HG03558 (cell line): ENCODE measurements at regions not wholly inside any gene's neighbourhood (a gene's known extent, or its start where the extent isn't known, plus 50 kb on each side); places are given as distances from the start of the nearest gene placed in this dataset.
"Not testable (repeated sequence)": the region's sequence is repeated elsewhere in the genome, so short reads cannot be mapped to it uniquely, and the experiment has no call there.

ENCODE experiments used
- ATAC-seq: cut with Tn5 transposase; IDR thresholded peaks from one replicate; pipeline ENCODE4 v1.9.1; 2021; ENCODE audit warnings: moderate number of reproducible peaks; ENCODE audit not compliant: unreplicated experiment; ENCODE audit errors: extremely low read depth

DNA sequence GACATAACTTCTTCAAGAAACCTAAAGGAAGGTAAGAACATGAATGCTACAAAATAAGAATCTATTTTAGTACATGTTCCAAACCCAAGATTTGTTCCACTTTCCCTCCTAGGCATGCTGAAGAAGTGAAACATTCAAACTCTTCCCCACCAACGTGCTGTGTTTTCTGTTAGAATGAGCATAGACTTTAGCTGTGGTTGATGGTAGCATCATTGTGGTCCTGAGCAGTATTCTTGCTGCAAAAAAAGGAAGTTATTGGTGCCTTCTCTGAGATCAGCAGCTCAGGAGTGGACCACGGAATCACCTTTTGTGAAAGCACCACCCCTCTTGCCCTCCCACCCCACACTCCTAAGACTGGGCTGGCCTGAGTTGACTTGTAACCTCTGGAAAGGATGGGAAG, 100.4 kb upstream of the POGK start:
- no peak for ATAC-seq

DNA sequence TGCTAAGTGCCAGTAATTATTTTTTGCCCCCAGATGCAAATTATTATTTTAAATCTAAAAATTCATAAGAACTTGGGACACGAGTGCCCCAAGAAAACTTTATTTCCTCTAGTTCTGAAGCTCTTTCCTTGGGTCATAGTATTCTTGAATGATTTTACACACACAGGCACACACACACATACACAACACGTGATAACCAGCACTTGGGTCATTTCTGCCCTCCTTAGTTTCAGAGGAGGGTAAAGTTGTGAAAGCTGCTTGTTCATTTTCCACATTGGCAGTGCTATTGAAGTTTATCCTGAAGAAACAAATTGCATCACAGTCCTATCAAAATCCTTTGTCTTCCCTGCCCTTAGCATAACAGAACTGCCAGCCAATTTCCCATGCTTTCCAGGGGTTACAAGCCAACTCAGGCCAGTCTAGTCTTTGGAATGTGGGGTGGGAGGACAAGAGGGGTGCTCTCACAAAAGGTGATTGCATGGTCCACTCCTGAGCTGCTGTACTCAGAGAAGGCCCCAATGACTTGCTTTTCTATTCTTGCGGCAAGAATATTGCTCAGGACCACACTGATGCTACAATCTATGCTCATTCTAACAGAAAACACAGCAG, 98.5 kb upstream of the POGK start:
- ATAC-seq = no peak

DNA sequence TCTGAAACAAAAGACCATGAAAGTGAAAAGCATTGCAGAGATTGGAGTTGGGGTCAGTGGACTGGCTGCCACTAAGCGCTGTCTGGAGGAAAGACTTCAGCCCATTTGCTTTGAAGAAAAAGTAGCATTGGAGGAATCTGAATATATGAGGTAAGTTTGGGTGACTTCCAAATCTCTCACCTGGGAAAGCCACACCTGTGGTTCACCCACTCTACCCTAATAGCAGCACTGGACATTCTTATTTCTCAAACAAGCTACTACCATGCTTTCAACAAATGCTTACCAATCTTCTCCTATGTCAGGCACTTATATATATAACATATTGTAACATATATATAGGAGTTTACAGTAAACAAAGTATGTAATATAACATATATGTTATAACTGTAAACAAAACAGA, 76.0 kb upstream of the POGK start:
- no peak for ATAC-seq

DNA sequence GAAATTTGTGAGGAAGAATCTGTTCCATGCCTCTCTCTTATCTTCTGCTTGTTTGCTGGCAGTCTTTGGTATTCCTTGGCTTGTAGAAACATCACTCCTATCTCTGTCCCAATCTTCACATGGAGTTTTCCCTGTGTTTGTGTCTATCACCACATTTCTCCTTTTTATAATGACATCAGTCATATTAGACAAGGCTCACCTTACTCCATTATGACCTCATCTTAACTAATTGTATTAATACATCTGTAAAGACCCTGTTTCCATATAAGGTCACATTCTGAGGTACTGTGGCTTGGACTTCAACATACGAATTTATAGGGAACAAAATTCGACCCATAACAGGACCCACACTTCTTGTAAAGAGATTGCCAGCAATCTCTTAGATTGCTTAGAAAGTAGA, 72.3 kb upstream of the POGK start:
- ATAC-seq = no peak

DNA sequence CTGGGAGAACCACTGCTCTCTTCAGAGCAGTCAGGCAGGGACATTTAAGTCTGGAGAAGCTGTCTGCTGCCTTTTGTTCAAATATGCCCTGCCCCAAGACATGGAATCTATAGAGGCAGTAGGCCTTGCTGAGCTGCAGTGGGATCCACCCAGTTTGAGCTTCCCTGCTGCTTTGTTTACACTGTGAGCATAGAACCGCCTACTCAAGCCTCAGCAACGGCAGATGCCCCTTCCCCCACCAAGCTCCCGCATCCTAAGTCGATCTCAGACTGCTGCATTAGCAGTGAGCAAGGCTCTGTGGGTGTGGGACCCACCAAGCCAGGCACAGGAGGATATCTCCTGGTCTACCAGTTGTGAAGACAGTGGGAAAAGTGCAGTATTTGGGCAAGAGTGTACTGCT, 54.6 kb upstream of the POGK start:
- not testable (repeated sequence) for ATAC-seq

DNA sequence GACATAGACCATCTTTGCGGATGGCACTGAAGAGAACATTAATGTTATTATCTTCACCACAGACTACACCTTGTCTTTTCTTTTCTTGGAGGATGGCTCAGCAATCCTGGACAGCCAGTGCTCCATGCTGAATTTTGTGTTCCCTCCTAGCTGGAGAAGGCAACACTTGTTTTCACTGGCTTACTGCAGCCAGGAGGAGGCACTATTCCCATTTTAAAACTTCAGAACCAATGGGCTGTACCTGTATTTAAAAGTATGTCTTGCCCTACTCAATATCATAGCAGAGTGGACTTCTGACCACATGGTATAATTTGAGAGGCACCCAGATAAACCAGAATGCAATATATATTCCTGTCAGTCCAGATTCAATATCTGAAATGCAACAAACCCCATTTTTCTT, 53.3 kb upstream of the POGK start:
- ATAC-seq = no peak

DNA sequence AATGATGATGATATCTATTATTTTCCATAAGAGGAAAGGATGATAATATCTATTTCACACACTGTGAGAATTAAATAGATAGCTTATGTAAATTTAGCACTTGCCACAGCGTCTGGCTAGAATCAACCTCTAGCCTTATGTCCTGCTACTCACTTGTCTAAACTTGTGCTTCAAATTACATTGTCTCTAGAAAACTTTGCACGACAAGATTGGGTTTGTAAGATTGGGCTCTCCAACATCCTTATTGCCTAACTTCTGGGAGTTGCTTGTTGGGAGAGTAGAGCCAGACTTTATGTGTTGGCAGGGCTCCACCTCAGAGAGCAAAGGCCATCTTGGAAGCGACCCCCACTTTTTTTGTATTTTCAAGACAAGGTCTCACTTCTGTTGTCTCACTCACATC, 50.0 kb upstream of the POGK start:
- ATAC-seq = no peak
